Epithelial cell of proximal tubule (primary cell): ENCODE measurements at regions not wholly inside any gene's neighbourhood (a gene's known extent, or its start where the extent isn't known, plus 50 kb on each side); places are given as distances from the start of the nearest gene placed in this dataset.

Experiments used
- DNase-seq: peaks from one replicate; pipeline ENCODE4 v3.0.0-alpha.2; 2011; ENCODE audit warnings: low read depth
- H3K4me3 ChIP-seq: 2 replicates; pipeline ENCODE4 v1.5.1; 2011; ENCODE audit warnings: low read depth, mild to moderate bottlenecking, low read length
- CTCF ChIP-seq: conservative IDR thresholded peaks from 2 replicates; pipeline ENCODE4 v1.5.1; 2012; ENCODE audit warnings: low read depth, mild to moderate bottlenecking, low read length

- H3K4me3 ChIP-seq, result no peak overlapping the region
- no peak for TF ChIP-seq CTCF
- no peak for DNase-seq
Observed at GRCh38 chr6:87848616-87849015, 146.6 kb upstream of the AKIRIN2 start.

- DNase-seq, result no peak
- no peak overlapping the region for H3K4me3 ChIP-seq
- no peak for TF ChIP-seq CTCF
Observed at GRCh38 chr6:87847830-87848210, 145.8 kb upstream of the AKIRIN2 start.

GRCh38 chr6:87847135-87847829 is 145.2 kb upstream of the AKIRIN2 start:
- no peak for TF ChIP-seq CTCF
- no peak for DNase-seq
- no peak overlapping the region for H3K4me3 ChIP-seq

GRCh38 chr6:87846434-87846833 is 144.4 kb upstream of the AKIRIN2 start:
- no peak overlapping the region for H3K4me3 ChIP-seq
- no peak for TF ChIP-seq CTCF
- DNase-seq, result no peak

- TF ChIP-seq CTCF, result no peak
- no peak overlapping the region for H3K4me3 ChIP-seq
- no peak for DNase-seq
Observed at GRCh38 chr6:87840324-87840723, 138.3 kb upstream of the AKIRIN2 start.

GRCh38 chr6:87837876-87838275 is 135.8 kb upstream of the AKIRIN2 start:
- TF ChIP-seq CTCF, result no peak
- DNase-seq, result no peak
- no peak overlapping the region for H3K4me3 ChIP-seq

GRCh38 chr6:87837444-87837843 is 135.4 kb upstream of the AKIRIN2 start:
- no peak for TF ChIP-seq CTCF
- H3K4me3 ChIP-seq, result no peak overlapping the region
- DNase-seq, result no peak
